ENCODE measurements at regions not wholly inside any gene's neighbourhood (a gene's known extent, or its start where the extent isn't known, plus 50 kb on each side); places are given as distances from the start of the nearest gene placed in this dataset.

DNA sequence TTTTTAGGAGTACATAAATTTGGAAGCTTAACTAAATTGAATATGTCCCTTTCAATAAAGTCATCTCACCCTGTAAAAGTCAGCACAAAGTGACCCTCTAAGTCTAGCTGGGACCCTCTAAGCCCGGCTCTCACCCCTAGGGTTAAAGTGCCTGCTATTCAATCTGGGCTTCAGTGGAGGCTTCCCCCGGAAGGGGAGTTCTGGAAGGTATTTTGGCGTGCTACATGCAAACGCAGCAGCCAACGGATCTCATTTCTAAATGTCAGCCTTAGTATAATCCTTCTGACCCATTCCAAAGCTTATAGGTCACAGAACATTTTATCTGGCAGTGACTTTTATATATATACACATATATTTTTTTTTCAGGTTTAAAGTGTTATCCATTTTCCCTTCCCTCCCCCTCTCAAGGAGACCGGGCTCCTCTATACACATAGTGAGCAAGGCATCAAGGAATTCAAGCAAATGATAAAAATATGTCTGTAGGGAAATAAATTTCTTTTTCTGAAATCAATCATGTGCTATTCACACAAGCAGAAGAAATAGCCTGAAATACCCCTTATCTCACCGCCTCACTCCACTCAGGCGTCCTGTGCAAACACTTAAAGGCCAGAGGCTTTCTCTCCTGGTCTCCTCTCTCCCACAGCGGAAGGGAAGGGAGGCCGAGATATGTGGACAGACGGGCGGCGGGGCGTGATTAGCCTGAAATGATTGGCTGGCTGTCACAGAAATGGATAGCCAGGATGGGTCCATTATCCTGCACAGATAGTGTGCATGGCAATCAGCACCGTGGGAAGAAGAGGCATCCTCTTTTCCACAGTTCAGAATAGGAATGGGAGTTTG is 301.7 kb downstream of the GALC start:
- TF ChIP-seq, protein P1, sequence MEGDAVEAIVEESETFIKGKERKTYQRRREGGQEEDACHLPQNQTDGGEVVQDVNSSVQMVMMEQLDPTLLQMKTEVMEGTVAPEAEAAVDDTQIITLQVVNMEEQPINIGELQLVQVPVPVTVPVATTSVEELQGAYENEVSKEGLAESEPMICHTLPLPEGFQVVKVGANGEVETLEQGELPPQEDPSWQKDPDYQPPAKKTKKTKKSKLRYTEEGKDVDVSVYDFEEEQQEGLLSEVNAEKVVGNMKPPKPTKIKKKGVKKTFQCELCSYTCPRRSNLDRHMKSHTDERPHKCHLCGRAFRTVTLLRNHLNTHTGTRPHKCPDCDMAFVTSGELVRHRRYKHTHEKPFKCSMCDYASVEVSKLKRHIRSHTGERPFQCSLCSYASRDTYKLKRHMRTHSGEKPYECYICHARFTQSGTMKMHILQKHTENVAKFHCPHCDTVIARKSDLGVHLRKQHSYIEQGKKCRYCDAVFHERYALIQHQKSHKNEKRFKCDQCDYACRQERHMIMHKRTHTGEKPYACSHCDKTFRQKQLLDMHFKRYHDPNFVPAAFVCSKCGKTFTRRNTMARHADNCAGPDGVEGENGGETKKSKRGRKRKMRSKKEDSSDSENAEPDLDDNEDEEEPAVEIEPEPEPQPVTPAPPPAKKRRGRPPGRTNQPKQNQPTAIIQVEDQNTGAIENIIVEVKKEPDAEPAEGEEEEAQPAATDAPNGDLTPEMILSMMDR (conservative IDR thresholded peaks at IDR 0.05; ENCODE audit: low read depth, low read length) = no peak
- TF ChIP-seq EZH2 (IDR thresholded peaks at IDR 0.05; ENCODE audit: borderline replicate concordance, low read depth, low read length, poor library complexity, severe bottlenecking) = no peak
- H3K27ac ChIP-seq (ENCODE audit: low read depth, low read length, poor library complexity, severe bottlenecking) = no peak overlapping the region
- H3K36me3 ChIP-seq (ENCODE audit: insufficient read depth, low read length, poor library complexity, severe bottlenecking) = no peaks in the 10 kb centered on the region
- POLR2A ChIA-PET (ENCODE audit: low non-redundant PET) = no interaction called here
- CTCF ChIA-PET = interaction anchor here (0.6 kb wide), 1 partner anchor 106 kb away, joined by 4 read pairs; no protein-coding TSS in a partner anchor
- H3K4me1 ChIP-seq (ENCODE audit: insufficient read depth, low read length, poor library complexity, severe bottlenecking) = no peaks in the 10 kb centered on the region
- H3K4me3 ChIP-seq (ENCODE audit: low read depth, low read length, poor library complexity, severe bottlenecking) = no peak overlapping the region
- BruUV-seq (replicated peaks) = no TSS peak
- intact Hi-C loops (cut with micrococcal nuclease; ENCODE audit: unreplicated experiment) = no loop called here
- no peaks in the 10 kb centered on the region for H3K9me3 ChIP-seq (ENCODE audit: low read depth, low read length, poor library complexity, severe bottlenecking)
- H3K27me3 ChIP-seq (replicated peaks; ENCODE audit: insufficient read depth, low read depth, low read length, poor library complexity) = no peaks in the 10 kb centered on the region
- no peak for DNase-seq (ENCODE audit: low spot score)

DNA sequence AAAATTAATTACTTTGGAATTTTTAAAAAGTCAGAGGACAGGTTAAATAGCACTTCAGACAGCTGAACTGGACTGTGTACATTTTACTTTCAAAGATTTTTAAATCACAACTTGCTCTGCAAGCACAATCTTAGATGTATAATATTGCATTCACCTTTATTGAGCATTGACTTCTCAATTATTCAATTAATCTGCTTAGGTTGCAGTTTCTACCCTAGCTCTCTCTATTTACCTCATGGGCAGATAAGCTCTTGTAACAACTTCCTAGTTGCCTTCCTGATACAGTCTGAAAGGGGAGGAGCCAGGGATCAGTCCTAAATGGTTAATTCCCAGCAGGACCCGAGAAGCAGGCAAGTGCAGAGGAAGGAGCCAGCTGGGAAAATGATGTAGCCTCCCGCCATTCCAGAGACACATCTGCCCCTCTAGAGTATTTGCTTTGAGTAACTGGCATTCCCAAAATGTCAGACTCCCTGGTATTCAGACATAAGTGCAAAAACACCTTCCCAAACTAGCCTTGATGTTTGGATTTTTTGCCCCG is 302.8 kb downstream of the GALC start:
- Histone ChIP-seq H3K4me3 (ENCODE audit: low read depth, low read length, poor library complexity, severe bottlenecking) (no peak overlapping the region), H3K27ac (ENCODE audit: low read depth, low read length, poor library complexity, severe bottlenecking) (no peak overlapping the region), H3K36me3 (ENCODE audit: insufficient read depth, low read length, poor library complexity, severe bottlenecking) (no peaks in the 10 kb centered on the region), H3K27me3 (replicated peaks; ENCODE audit: insufficient read depth, low read depth, low read length, poor library complexity) (no peaks in the 10 kb centered on the region), H3K9me3 (ENCODE audit: low read depth, low read length, poor library complexity, severe bottlenecking) (no peaks in the 10 kb centered on the region), H3K4me1 (ENCODE audit: insufficient read depth, low read length, poor library complexity, severe bottlenecking) (no peaks in the 10 kb centered on the region)
- ChIA-PET CTCF (no interaction called here), POLR2A (ENCODE audit: low non-redundant PET) (no interaction called here)
- TF ChIP-seq EZH2 (IDR thresholded peaks at IDR 0.05; ENCODE audit: borderline replicate concordance, low read depth, low read length, poor library complexity, severe bottlenecking) = no peak
- TF ChIP-seq, protein P1 (conservative IDR thresholded peaks at IDR 0.05; ENCODE audit: low read depth, low read length) = no peak
- intact Hi-C loops (cut with micrococcal nuclease; ENCODE audit: unreplicated experiment) = no loop called here
- BruUV-seq (replicated peaks) = no TSS peak
- DNase-seq (ENCODE audit: low spot score) = peak; percentile 19

DNA sequence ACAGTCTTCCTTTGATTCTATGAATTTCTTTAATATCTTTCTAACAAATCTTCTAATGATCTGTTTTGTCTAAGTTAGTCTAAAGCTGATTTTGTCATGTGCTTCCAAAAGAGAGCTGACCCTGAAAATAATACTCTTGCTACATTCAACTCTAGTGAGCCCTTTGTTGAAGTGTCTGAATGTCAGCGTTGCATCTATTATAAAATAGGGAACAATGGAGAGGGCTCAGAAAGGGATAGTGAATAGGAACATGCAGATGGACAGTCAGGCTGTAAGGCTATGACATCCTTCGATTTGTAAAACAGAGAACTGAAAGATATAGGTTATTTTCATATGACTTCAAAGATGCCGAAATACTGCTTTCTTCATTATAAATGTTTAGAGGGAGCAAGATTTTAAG is 304.5 kb downstream of the GALC start:
- Histone ChIP-seq H3K9me3 (ENCODE audit: low read depth, low read length, poor library complexity, severe bottlenecking) (peaks cover 5% of the 10 kb centered on the region), H3K4me1 (ENCODE audit: insufficient read depth, low read length, poor library complexity, severe bottlenecking) (no peaks in the 10 kb centered on the region), H3K27ac (ENCODE audit: low read depth, low read length, poor library complexity, severe bottlenecking) (no peak overlapping the region), H3K27me3 (replicated peaks; ENCODE audit: insufficient read depth, low read depth, low read length, poor library complexity) (no peaks in the 10 kb centered on the region), H3K36me3 (ENCODE audit: insufficient read depth, low read length, poor library complexity, severe bottlenecking) (no peaks in the 10 kb centered on the region), H3K4me3 (ENCODE audit: low read depth, low read length, poor library complexity, severe bottlenecking) (no peak overlapping the region)
- ChIA-PET POLR2A (ENCODE audit: low non-redundant PET) (no interaction called here), CTCF (no interaction called here)
- no peak for DNase-seq (ENCODE audit: low spot score)
- intact Hi-C loops (cut with micrococcal nuclease; ENCODE audit: unreplicated experiment) = no loop called here
- TF ChIP-seq EZH2 (IDR thresholded peaks at IDR 0.05; ENCODE audit: borderline replicate concordance, low read depth, low read length, poor library complexity, severe bottlenecking) = no peak
- TF ChIP-seq, protein P1 (conservative IDR thresholded peaks at IDR 0.05; ENCODE audit: low read depth, low read length) = no peak
- BruUV-seq (replicated peaks) = no TSS peak
